HepG2 (cell line): ENCODE measurements at regions not wholly inside any gene's neighbourhood (a gene's known extent, or its start where the extent isn't known, plus 50 kb on each side); places are given as distances from the start of the nearest gene placed in this dataset.

Source experiments
- ATAC-seq: fragments of 200-7000 bp; cut with Tn5 transposase; 3 replicates; pipeline ENCODE4 v1.9.1; 2020; ENCODE audit warnings: mild to moderate bottlenecking, moderate library complexity
- BruUV-seq: library from RNA; stranded (reverse); fragments of 400-500 nt; replicated peaks from 2 replicates; lab custom pipeline; 2021; lab: Mats Ljungman, UMichigan
- CTCF ChIA-PET: fragments of 300-600 bp; formaldehyde crosslinking; extraction: SDS; loops from one replicate; lab custom pipeline; 2021; ENCODE audit warnings: low total read pairs, inconsistent platforms, low intra/inter-chr PET ratio; lab: Yijun Ruan, JAX
- POLR2A ChIA-PET: fragments of 350-600 bp; sonication (Branson Sonifier 250); formaldehyde crosslinking; loops from one replicate; lab custom pipeline; 2020; ENCODE audit warnings: antibody characterized with exemption, inconsistent platforms; lab: Yijun Ruan, JAX
- DNase-seq: peaks from one replicate; pipeline ENCODE4 v3.0.0-alpha.2; 2015; ENCODE audit warnings: low spot score
- FAIRE-seq: peaks from 3 replicates; lab custom pipeline; 2011; peaks lifted over from hg19 to GRCh38; lab: Jason Lieb, UNC
- H2AFZ ChIP-seq: one replicate; pipeline ENCODE4 v1.6.1; 2011; ENCODE audit warnings: low read length, inconsistent platforms
- H3K27ac ChIP-seq: fragments of 300-600 bp; 3 replicates; pipeline ENCODE4 v1.8.0; 2011; ENCODE audit warnings: mixed run types, mild to moderate bottlenecking, mixed read lengths, low read length, inconsistent platforms; ENCODE audit not compliant: insufficient read depth; ENCODE audit errors: extremely low read length
- H3K27me3 ChIP-seq, 2 experiments: fragments of 200-600 bp in 1 of 2; 2 replicates in 1 of 2; 3 replicates in 1 of 2; pipeline versions ENCODE4 v1.6.0 to v1.8.0; 2011; ENCODE audit warnings: low read length in 2 of 2, mild to moderate bottlenecking in 2 of 2, moderate library complexity in 2 of 2, inconsistent platforms in 1 of 2; ENCODE audit not compliant: insufficient read depth in 2 of 2, control insufficient read depth in 1 of 2
- H3K36me3 ChIP-seq, 2 experiments: fragments of 200-600 bp in 1 of 2; replicated peaks in 1 of 2; 2 replicates in 1 of 2; 3 replicates in 1 of 2; pipeline versions ENCODE4 v1.5.1 to v1.8.0; 2011; ENCODE audit warnings: low read length in 2 of 2, inconsistent platforms in 1 of 2; ENCODE audit not compliant: insufficient read depth in 2 of 2, control insufficient read depth in 1 of 2
- H3K4me1 ChIP-seq: 2 replicates; pipeline ENCODE4 v1.5.1; 2012; ENCODE audit warnings: low read length, inconsistent platforms; ENCODE audit not compliant: insufficient read depth
- H3K4me2 ChIP-seq: 2 replicates; pipeline ENCODE4 v1.6.0; 2011; ENCODE audit warnings: low read depth, low read length, inconsistent platforms
- H3K4me3 ChIP-seq, 3 experiments: fragments of 200-600 bp in 1 of 3; sonication (generic), shearing (Covaris generic) in 1 of 3; replicated peaks in 1 of 3; 2 replicates each; pipeline ENCODE4 v1.5.1; 2011 to 2016; ENCODE audit warnings: low read length in 3 of 3, inconsistent platforms in 2 of 3, low read depth in 2 of 3, mild to moderate bottlenecking in 2 of 3, control low read depth in 1 of 3, mixed read lengths in 1 of 3; ENCODE audit not compliant: insufficient read depth in 1 of 3
- H3K79me2 ChIP-seq: one replicate; pipeline ENCODE4 v1.6.1; 2011; ENCODE audit warnings: low read length, inconsistent platforms; ENCODE audit not compliant: insufficient read depth
- H3K9ac ChIP-seq: 2 replicates; pipeline ENCODE4 v1.6.0; 2011; ENCODE audit warnings: mild to moderate bottlenecking, low read depth, low read length, inconsistent platforms; ENCODE audit not compliant: insufficient read depth
- H3K9me3 ChIP-seq: 2 replicates; pipeline ENCODE4 v1.5.1; 2012; ENCODE audit warnings: mild to moderate bottlenecking, low read length
- H4K20me1 ChIP-seq: 2 replicates; pipeline ENCODE4 v1.6.0; 2011; ENCODE audit warnings: inconsistent platforms, mild to moderate bottlenecking, low read length, moderate library complexity; ENCODE audit not compliant: insufficient read depth
- BRD4 ChIP-seq: sonication (generic); formaldehyde crosslinking; IDR thresholded peaks from 2 replicates; pipeline ENCODE4 v1.4.0; 2020; ENCODE audit warnings: missing genetic modification reagents
- NFYC ChIP-seq: IDR thresholded peaks from 2 replicates; pipeline ENCODE4 v1.6.1; 2016; ENCODE audit warnings: missing genetic modification reagents, missing compliant biosample characterization
- RBAK ChIP-seq: sonication (generic); formaldehyde crosslinking; IDR thresholded peaks from 2 replicates; pipeline ENCODE4 v1.5.1; 2020; ENCODE audit warnings: mild to moderate bottlenecking, missing genetic modification reagents
- REL ChIP-seq: sonication (generic); formaldehyde crosslinking; conservative IDR thresholded peaks from 2 replicates; pipeline ENCODE4 v1.8.0; 2022; ENCODE audit warnings: mild to moderate bottlenecking, missing genetic modification reagents, moderate library complexity
- RNF2 ChIP-seq: fragments of 450-650 bp; conservative IDR thresholded peaks from 2 replicates; pipeline ENCODE4 v1.6.1; 2016; ENCODE audit warnings: low read depth
- SOX6 ChIP-seq, 2 experiments: fragments of 450-650 bp in 1 of 2; sonication (generic) in 1 of 2; formaldehyde crosslinking in 1 of 2; IDR thresholded peaks; 2 replicates each; pipeline versions ENCODE4 v1.4.0 to v1.6.1; 2017 to 2020; ENCODE audit warnings: antibody characterized with exemption in 1 of 2, mild to moderate bottlenecking in 1 of 2, missing genetic modification reagents in 1 of 2
- TBX3 ChIP-seq: fragments of 450-650 bp; IDR thresholded peaks from 2 replicates; pipeline ENCODE4 v1.6.1; 2017; ENCODE audit warnings: antibody characterized with exemption, mild to moderate bottlenecking, inconsistent platforms, borderline replicate concordance
- ZFP36L1 ChIP-seq: sonication (generic); formaldehyde crosslinking; IDR thresholded peaks from 2 replicates; pipeline ENCODE4 v1.8.0; 2022; ENCODE audit warnings: mild to moderate bottlenecking, missing genetic modification reagents, moderate library complexity
- ZFP62 ChIP-seq: sonication (generic); formaldehyde crosslinking; IDR thresholded peaks from 2 replicates; pipeline ENCODE4 v1.4.0; 2020; ENCODE audit warnings: missing genetic modification reagents
- ZNF143 ChIP-seq: sonication (generic); formaldehyde crosslinking; IDR thresholded peaks from 2 replicates; pipeline ENCODE4 v1.4.0; 2020; ENCODE audit warnings: missing genetic modification reagents
- ZNF292 ChIP-seq: sonication (generic); formaldehyde crosslinking; IDR thresholded peaks from 2 replicates; pipeline ENCODE4 v1.8.1; 2022; ENCODE audit warnings: mild to moderate bottlenecking, low read depth, missing genetic modification reagents, borderline replicate concordance
- WGBS: methylation state at CpG from one replicate; pipeline ENCODE4 v1.1.6; 2017; ENCODE audit warnings: low lambda C conversion rate; 5-methylcytosine and 5-hydroxymethylcytosine counted together
- in situ Hi-C: cut with HindIII; loops from 2 replicates; pipeline ENCODE4 v1.10.0; 2017; ENCODE audit warnings: low pct_unique_long_range_greater_than_20kb; ENCODE audit not compliant: extremely low pct_ligation_motif_present
- intact Hi-C: fragments of 100-400 bp; cut with micrococcal nuclease; formaldehyde crosslinking; loops from one replicate; pipeline ENCODE4 v1.10.0; 2022; ENCODE audit not compliant: unreplicated experiment
- TF ChIP-seq, protein P1 (sequence below): IDR thresholded peaks from 2 replicates; pipeline ENCODE4 v1.6.1; 2016
- TF ChIP-seq, protein P2 (sequence below): sonication (generic); formaldehyde crosslinking; IDR thresholded peaks from 2 replicates; pipeline ENCODE4 v1.5.0; 2020; ENCODE audit warnings: missing genetic modification reagents, mild to moderate bottlenecking, borderline replicate concordance
- TF ChIP-seq, protein P3 (sequence below): sonication (generic); formaldehyde crosslinking; IDR thresholded peaks from 2 replicates; pipeline ENCODE4 v1.4.0; 2020; ENCODE audit warnings: missing genetic modification reagents, borderline replicate concordance
- TF ChIP-seq, protein P4 (sequence below): IDR thresholded peaks from 2 replicates; pipeline ENCODE4 v1.6.1; 2016
- TF ChIP-seq, protein P5 (sequence below): sonication (generic); formaldehyde crosslinking; IDR thresholded peaks from 2 replicates; pipeline ENCODE4 v1.4.0; 2020; ENCODE audit warnings: missing genetic modification reagents, borderline replicate concordance

DNA sequence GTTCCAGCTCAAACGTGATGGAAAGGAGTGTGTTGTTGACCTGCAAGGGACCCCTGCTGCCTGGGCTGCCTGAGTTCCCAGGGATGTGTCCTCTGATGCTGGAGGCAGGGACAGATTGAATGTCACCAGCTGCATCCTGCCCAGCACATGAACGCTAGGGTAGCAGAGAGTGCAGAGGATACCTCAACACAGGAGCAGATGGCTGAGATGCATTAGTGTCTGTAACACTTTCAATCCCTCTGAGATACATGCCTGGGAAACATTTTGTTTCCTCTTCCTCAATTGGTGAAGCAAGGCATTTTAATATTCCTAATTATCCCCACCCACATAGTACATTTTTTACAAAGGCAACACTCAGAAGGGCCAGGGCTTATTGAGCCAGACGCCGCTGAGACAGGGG, 106.4 kb upstream of the UBL3 start:
- ChIA-PET POLR2A (no interaction called here), CTCF (no interaction called here)
- intact Hi-C loops (no loop called here), in situ Hi-C loops (no loop called here)
- WGBS = 48% methylated on average over 3 of the region's 4 CpGs
- Histone ChIP-seq H3K9me3 (no peaks in the 10 kb centered on the region), H3K79me2 (no peaks in the 10 kb centered on the region), H2AFZ (no peak overlapping the region), H3K27me3 (peaks cover 0 to 24% of the 10 kb centered on the region in 2 experiments; a peak in 2 of 5 replicates), H3K27ac (no peak overlapping the region), H3K4me1 (peaks cover 11% of the 10 kb centered on the region), H3K4me3 (no peak overlapping the region), H3K4me2 (no peak overlapping the region), H3K36me3 (no peaks in the 10 kb centered on the region), H3K9ac (no peak overlapping the region), H4K20me1 (no peaks in the 10 kb centered on the region)
- no peak for ATAC-seq
- FAIRE-seq = no peak
- no peak for DNase-seq
- no TSS peak for BruUV-seq
- TF ChIP-seq RBAK (no peak), TBX3 (no peak), RNF2 (no peak), NFYC (CRISPR knock-in tag) (no peak), ZFP62 (no peak), SOX6 (IDR thresholded peaks at IDR 0.05) (no peak), SOX6 (CRISPR knock-in tag; IDR thresholded peaks at IDR 0.05) (no peak), ZNF292 (no peak), ZNF143 (CRISPR knock-in tag) (no peak), ZFP36L1 (no peak), BRD4 (CRISPR knock-in tag) (no peak), REL (CRISPR knock-in tag) (no peak)
- TF ChIP-seq, protein P1, sequence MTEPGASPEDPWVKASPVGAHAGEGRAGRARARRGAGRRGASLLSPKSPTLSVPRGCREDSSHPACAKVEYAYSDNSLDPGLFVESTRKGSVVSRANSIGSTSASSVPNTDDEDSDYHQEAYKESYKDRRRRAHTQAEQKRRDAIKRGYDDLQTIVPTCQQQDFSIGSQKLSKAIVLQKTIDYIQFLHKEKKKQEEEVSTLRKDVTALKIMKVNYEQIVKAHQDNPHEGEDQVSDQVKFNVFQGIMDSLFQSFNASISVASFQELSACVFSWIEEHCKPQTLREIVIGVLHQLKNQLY (CRISPR knock-in tag) = no peak
- TF ChIP-seq, protein P2, sequence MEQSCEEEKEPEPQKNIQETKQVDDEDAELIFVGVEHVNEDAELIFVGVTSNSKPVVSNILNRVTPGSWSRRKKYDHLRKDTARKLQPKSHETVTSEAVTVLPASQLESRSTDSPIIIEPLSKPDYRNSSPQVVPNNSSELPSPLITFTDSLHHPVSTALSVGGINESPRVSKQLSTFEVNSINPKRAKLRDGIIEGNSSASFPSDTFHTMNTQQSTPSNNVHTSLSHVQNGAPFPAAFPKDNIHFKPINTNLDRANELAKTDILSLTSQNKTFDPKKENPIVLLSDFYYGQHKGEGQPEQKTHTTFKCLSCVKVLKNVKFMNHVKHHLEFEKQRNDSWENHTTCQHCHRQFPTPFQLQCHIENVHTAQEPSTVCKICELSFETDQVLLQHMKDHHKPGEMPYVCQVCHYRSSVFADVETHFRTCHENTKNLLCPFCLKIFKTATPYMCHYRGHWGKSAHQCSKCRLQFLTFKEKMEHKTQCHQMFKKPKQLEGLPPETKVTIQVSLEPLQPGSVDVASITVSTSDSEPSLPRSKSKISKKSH = no peak
- TF ChIP-seq, protein P3, sequence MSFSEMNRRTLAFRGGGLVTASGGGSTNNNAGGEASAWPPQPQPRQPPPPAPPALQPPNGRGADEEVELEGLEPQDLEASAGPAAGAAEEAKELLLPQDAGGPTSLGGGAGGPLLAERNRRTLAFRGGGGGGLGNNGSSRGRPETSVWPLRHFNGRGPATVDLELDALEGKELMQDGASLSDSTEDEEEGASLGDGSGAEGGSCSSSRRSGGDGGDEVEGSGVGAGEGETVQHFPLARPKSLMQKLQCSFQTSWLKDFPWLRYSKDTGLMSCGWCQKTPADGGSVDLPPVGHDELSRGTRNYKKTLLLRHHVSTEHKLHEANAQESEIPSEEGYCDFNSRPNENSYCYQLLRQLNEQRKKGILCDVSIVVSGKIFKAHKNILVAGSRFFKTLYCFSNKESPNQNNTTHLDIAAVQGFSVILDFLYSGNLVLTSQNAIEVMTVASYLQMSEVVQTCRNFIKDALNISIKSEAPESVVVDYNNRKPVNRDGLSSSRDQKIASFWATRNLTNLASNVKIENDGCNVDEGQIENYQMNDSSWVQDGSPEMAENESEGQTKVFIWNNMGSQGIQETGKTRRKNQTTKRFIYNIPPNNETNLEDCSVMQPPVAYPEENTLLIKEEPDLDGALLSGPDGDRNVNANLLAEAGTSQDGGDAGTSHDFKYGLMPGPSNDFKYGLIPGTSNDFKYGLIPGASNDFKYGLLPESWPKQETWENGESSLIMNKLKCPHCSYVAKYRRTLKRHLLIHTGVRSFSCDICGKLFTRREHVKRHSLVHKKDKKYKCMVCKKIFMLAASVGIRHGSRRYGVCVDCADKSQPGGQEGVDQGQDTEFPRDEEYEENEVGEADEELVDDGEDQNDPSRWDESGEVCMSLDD = no peak
- TF ChIP-seq, protein P4, sequence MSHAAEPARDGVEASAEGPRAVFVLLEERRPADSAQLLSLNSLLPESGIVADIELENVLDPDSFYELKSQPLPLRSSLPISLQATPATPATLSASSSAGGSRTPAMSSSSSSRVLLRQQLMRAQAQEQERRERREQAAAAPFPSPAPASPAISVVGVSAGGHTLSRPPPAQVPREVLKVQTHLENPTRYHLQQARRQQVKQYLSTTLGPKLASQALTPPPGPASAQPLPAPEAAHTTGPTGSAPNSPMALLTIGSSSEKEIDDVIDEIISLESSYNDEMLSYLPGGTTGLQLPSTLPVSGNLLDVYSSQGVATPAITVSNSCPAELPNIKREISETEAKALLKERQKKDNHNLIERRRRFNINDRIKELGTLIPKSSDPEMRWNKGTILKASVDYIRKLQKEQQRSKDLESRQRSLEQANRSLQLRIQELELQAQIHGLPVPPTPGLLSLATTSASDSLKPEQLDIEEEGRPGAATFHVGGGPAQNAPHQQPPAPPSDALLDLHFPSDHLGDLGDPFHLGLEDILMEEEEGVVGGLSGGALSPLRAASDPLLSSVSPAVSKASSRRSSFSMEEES (CRISPR knock-in tag) = no peak
- TF ChIP-seq, protein P5, sequence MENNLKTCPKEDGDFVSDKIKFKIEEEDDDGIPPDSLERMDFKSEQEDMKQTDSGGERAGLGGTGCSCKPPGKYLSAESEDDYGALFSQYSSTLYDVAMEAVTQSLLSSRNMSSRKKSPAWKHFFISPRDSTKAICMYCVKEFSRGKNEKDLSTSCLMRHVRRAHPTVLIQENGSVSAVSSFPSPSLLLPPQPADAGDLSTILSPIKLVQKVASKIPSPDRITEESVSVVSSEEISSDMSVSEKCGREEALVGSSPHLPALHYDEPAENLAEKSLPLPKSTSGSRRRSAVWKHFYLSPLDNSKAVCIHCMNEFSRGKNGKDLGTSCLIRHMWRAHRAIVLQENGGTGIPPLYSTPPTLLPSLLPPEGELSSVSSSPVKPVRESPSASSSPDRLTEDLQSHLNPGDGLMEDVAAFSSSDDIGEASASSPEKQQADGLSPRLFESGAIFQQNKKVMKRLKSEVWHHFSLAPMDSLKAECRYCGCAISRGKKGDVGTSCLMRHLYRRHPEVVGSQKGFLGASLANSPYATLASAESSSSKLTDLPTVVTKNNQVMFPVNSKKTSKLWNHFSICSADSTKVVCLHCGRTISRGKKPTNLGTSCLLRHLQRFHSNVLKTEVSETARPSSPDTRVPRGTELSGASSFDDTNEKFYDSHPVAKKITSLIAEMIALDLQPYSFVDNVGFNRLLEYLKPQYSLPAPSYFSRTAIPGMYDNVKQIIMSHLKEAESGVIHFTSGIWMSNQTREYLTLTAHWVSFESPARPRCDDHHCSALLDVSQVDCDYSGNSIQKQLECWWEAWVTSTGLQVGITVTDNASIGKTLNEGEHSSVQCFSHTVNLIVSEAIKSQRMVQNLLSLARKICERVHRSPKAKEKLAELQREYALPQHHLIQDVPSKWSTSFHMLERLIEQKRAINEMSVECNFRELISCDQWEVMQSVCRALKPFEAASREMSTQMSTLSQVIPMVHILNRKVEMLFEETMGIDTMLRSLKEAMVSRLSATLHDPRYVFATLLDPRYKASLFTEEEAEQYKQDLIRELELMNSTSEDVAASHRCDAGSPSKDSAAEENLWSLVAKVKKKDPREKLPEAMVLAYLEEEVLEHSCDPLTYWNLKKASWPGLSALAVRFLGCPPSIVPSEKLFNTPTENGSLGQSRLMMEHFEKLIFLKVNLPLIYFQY (CRISPR knock-in tag) = no peak
